RCC 7860 (cell line): ENCODE measurements at regions not wholly inside any gene's neighbourhood (a gene's known extent, or its start where the extent isn't known, plus 50 kb on each side); places are given as distances from the start of the nearest gene placed in this dataset.

ENCODE experiments used
- DNase-seq: peaks from one replicate; pipeline ENCODE4 v3.0.0-alpha.2; 2015; ENCODE audit warnings: low spot score
- FAIRE-seq: peaks from 2 replicates; lab custom pipeline; 2012; peaks lifted over from hg19 to GRCh38; lab: Jason Lieb, UNC

GRCh38 chr5:97538912-97539311 lies 355.9 kb upstream of the RIOK2 start:
- no peak for FAIRE-seq
- DNase-seq: no peak

GRCh38 chr5:97541864-97542263 lies 358.8 kb upstream of the RIOK2 start:
- DNase-seq (no peak), FAIRE-seq (no peak)

DNA sequence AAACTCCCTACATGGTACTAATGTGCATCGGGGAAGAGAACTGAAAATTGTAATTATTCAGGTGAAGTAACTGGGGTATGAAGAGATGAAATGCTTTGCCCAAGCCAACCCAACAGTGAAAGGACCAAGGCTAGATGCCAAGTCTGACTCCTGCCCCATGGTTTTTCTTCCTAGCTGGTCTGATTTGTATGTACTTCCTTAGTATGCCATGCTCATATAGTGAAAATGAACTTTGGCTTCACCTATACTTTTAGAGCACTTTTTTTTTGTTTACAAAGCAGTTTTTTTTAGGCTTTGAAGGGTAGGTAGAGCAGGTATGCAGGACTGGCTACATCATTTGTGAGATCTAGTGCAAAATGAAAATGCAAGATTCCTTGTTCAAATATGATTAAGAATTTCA lies 359.4 kb upstream of the RIOK2 start:
- DNase-seq (no peak), FAIRE-seq (no peak)

DNA sequence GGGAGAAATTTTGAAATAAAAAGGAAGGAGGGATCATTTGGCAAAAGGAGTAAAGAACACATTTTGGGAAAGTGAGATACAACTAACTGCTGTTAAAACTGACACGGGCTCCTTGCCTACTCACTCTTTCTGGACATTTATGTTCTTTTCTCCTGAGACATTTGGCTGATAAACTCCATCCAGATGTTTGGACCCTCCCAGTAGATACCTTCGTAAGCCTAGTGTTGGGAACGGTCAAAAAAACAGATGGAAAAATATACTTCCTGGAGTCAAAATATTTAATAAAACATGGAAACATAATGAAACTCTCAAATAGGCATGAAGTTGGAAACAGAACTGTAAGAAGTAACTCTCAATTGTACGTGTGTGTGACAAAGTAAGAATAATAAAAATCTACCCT lies 360.1 kb upstream of the RIOK2 start:
- DNase-seq (no peak), FAIRE-seq (no peak)

DNA sequence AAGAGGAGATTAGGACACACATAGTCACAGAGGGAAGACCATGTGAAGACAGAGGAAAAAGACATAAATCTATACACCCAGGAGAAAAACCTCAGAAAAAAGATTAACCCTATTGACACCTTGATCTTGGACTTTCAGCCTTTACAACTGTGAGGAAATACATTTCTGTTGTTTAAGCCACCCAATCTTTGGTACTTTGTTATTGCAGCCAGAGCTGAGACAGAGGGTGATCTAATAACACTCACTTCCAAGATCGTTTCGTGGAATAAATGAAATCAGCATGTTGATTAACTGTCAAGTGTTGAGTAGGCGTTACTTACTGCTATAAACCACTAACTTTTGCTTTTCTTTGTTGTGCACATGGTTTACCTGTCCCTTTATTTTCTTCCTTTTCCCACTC lies 361.2 kb upstream of the RIOK2 start:
- no peak for FAIRE-seq
- DNase-seq: no peak

DNA sequence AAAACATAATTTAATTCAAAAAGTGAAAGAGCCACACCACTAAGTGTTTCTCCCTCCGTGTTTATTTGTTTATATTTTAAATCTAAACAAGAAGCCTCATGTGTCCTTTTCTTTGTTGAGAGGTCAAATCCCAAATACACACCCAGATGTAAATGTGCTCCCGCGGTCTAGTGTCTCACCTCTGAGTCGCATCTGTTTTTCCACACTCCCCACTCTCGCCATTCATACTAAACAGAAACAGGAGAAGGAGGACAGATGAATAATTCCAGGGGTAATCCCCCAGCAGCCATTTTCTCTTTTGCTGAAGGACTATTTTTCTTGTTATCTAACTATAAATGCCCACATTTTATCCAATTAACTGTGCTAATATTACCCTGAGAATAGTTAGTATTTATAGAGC lies 361.6 kb upstream of the RIOK2 start:
- no peak for FAIRE-seq
- no peak for DNase-seq

GRCh38 chr5:97545446-97545845 lies 362.4 kb upstream of the RIOK2 start:
- FAIRE-seq (no peak), DNase-seq (no peak)

GRCh38 chr5:97545886-97546535 lies 363.0 kb upstream of the RIOK2 start:
- DNase-seq: no peak
- no peak for FAIRE-seq

DNA sequence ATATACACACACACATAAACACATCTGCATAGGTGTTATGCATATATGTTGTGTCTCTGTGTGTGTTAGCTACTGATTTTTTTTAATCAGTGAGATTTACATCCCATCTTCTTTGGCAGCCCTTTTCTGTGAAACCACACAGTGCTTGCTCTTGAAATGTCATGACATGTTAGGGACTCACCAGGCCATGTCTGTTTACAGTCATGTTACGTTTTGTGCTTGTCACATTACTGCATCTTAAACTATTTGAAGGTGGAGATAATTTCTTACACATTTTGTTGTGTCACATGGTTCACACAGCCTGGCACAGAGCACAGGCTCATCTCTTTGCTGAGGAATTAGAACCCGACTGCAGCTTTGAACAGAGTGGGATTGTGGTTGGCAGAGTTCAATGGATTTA lies 364.4 kb upstream of the RIOK2 start:
- DNase-seq: no peak
- FAIRE-seq: no peak

- no peak for FAIRE-seq
- no peak for DNase-seq
Measured at GRCh38 chr5:97547999-97548738, 365.1 kb upstream of the RIOK2 start.

- DNase-seq (no peak), FAIRE-seq (no peak)
Measured at GRCh38 chr5:97548739-97549080, 365.7 kb upstream of the RIOK2 start.

DNA sequence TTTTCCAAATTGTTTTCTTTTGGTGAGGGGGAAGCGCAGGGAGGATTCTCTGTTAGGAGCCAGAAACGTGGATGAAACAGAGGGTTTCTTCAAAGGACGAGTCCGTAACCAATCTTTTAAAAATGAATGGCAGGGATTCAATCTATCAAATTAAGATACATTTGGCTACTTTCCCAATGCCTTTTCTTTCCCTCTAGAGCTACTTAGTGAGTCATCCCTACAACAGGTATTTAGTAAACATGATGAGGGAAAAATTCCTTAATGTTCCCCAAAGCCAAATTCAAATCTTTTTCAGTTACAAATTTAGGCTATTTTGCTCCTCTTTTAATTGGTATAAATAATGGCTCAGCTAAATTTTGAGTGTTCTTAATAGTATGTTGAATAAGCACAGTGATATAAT lies 366.4 kb upstream of the RIOK2 start:
- no peak for DNase-seq
- no peak for FAIRE-seq

GRCh38 chr5:97550164-97550563 lies 367.1 kb upstream of the RIOK2 start:
- DNase-seq (no peak), FAIRE-seq (no peak)

- FAIRE-seq: no peak
- DNase-seq: no peak
Measured at GRCh38 chr5:97550818-97551217, 367.8 kb upstream of the RIOK2 start.

DNA sequence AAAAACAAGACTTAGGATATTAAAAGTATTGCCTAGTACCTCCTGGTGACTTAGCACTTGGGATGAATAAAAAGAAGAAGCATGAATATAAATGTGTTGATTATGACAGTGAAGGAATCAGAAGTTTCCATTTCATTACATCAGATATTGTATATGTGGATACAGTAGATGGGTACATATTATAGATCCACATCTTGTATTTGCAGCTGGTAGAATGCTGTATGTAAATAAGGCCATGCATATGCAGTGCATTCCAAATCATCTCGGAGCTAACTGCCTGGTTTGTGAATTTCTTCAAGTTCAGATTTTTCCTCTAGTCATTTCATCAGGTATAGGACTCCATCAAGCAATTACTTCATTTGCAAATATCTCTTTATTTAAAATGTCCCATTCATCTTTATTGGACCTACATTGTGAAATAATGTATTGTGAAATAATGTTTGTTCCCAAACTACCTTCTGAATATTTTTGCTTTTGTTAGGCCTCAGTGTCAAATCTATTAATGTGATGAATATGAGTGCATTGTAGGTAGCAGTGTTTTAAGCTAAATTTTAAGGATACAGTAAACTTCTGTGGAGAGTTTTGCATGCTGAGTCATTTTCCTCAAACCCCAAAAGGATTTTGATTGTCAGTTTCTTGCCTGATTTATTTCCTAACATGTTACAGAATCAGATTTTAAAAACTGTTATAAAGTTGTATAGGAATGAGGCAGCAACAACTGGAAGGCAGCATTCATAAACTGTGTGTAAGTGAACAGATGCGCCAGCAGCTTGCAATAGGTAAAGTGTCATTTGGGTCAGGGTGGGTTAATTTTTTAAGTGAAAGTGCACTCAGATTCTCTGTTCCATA lies 370.8 kb upstream of the RIOK2 start:
- FAIRE-seq: no peak
- no peak for DNase-seq

- DNase-seq: no peak
- no peak for FAIRE-seq
Measured at GRCh38 chr5:97554977-97555643, 372.1 kb upstream of the RIOK2 start.

GRCh38 chr5:97555644-97555981 lies 372.6 kb upstream of the RIOK2 start:
- no peak for DNase-seq
- no peak for FAIRE-seq

DNA sequence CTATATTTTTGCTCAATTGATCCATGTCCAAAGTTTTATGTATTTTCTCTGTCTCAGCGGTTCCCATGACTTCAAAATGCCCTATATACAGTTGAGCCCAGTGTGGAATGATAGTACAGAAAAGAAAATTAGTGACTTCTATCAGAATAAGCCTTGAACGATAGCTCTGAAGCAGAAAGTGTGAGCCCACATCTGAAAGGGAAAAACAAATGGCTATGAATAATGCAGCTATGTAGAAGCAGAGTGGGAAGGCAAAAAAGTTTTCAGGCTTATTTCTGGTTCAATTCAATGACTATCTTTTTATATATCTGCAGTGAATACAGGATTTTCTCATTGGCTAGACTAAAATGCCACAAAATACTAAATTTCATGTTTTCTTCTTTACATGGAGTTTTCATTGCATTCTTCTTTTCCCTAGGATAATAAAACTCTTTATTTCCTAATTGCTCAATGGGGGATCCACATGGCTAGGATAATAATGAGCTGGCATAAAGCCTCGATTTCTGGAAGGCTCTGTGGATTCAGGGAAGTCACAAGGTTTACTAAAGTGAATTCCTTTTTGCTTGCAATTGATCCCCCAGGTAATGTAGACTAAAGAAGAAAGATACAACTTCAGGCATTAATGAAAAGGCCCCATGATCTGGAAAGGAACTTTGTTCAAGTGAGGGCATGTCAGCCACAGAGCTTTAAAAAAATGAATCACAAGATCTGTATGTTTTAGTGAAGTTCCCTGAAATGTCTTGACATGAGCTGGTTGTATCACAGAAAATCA lies 377.0 kb upstream of the RIOK2 start:
- DNase-seq (no peak), FAIRE-seq (no peak)

DNA sequence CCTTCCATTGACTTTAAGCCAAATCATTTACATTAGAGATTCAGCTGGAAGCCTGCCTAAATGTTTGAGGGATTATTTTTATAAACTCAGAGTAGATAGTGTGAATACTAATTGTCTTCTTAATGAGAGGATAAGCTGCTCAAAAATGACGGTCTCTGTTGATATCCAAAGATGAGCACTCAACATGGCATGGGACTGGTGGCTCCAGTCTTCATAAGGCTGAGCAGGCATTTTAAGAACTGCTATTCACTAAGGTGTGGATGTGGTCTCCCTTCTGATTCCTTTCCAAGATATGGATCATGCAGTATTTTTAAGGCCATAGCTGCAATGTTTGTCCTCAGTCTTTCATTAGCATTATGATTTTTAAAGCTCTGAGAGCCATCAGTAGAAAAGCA lies 377.5 kb upstream of the RIOK2 start:
- DNase-seq (no peak), FAIRE-seq (no peak)

- FAIRE-seq (no peak), DNase-seq (no peak)
Measured at GRCh38 chr5:97563050-97563657, 380.1 kb upstream of the RIOK2 start.
